ENCODE measurements at regions not wholly inside any gene's neighbourhood (a gene's known extent, or its start where the extent isn't known, plus 50 kb on each side); places are given as distances from the start of the nearest gene placed in this dataset.

DNA sequence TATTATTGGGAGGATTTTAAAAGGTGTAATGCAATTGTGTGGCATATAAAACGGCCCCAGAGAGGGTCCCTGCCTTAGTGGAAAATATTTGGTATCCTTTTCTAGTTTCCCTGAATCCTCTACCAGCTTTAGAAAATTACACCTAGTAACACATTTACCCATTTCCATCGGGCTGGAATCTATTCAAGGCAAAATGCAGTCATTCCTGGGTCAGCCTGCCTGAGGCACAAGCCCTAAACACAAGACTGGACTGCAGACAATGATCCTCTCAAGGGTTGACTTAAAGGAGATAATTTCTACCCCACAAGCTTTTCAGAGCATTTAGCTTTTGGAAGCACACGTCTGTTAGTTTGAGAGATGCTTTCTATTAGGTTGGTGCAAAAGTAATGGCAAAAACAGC, 124.4 kb upstream of the ADAMTSL1 start:
- DNase-seq (ENCODE audit: low read depth, low spot score): no peak
- BruUV-seq (replicated peaks): no TSS peak
- H3K79me2 ChIP-seq (ENCODE audit: control insufficient read depth, insufficient read depth, low read length): no peaks in the 10 kb centered on the region
- no peak overlapping the region for H3K4me2 ChIP-seq (ENCODE audit: control insufficient read depth, insufficient read depth)
- intact Hi-C loops (cut with micrococcal nuclease; ENCODE audit: unreplicated experiment) (no loop called here), in situ Hi-C loops (cut with MboI) (no loop called here)
- no peak overlapping the region for H3K4me3 ChIP-seq
- ChIA-PET CTCF (interaction anchor here (0.8 kb wide), 2 partner anchors 16 to 95 kb away, joined by 3 to 6 read pairs; no protein-coding TSS in a partner anchor), POLR2A (no interaction called here), SMC1A (ENCODE audit: uncharacterized antibody, unreplicated experiment) (no interaction called here), RAD21 (ENCODE audit: unreplicated experiment) (no interaction called here)
- no peak overlapping the region for H2AFZ ChIP-seq (ENCODE audit: control insufficient read depth, low read depth, low read length)
- H3K27ac ChIP-seq (ENCODE audit: control insufficient read depth, insufficient read depth): no peak overlapping the region
- H3K27me3 ChIP-seq (replicated peaks in 1 of 2; ENCODE audit: control insufficient read depth in 2 of 2, insufficient read depth in 2 of 2, low read length in 1 of 2): no peaks in the 10 kb centered on the region
- no peaks in the 10 kb centered on the region for H4K20me1 ChIP-seq (ENCODE audit: control insufficient read depth, insufficient read depth)
- no peak for ATAC-seq
- H3K4me1 ChIP-seq (ENCODE audit: control insufficient read depth, insufficient read depth, low read length): no peaks in the 10 kb centered on the region
- no peak overlapping the region for H3K9ac ChIP-seq (ENCODE audit: control insufficient read depth, insufficient read depth, low read length)
- 2% methylated on average over 3 of the region's 3 CpGs for WGBS (ENCODE audit: insufficient coverage, insufficient replicate concordance, low lambda C conversion rate, missing lambda C conversion rate)
- FAIRE-seq: no peak
- no peaks in the 10 kb centered on the region for H3K9me3 ChIP-seq (replicated peaks; ENCODE audit: control insufficient read depth, insufficient read depth, low read length)
- H3K36me3 ChIP-seq (ENCODE audit: control insufficient read depth in 2 of 2, insufficient read depth in 2 of 2, low read length in 1 of 2): no peaks in the 10 kb centered on the region
- TF ChIP-seq, protein P1, sequence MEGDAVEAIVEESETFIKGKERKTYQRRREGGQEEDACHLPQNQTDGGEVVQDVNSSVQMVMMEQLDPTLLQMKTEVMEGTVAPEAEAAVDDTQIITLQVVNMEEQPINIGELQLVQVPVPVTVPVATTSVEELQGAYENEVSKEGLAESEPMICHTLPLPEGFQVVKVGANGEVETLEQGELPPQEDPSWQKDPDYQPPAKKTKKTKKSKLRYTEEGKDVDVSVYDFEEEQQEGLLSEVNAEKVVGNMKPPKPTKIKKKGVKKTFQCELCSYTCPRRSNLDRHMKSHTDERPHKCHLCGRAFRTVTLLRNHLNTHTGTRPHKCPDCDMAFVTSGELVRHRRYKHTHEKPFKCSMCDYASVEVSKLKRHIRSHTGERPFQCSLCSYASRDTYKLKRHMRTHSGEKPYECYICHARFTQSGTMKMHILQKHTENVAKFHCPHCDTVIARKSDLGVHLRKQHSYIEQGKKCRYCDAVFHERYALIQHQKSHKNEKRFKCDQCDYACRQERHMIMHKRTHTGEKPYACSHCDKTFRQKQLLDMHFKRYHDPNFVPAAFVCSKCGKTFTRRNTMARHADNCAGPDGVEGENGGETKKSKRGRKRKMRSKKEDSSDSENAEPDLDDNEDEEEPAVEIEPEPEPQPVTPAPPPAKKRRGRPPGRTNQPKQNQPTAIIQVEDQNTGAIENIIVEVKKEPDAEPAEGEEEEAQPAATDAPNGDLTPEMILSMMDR (IDR thresholded peaks at IDR 0.05 in 2 of 3, conservative IDR thresholded peaks at IDR 0.05 in 1 of 3; ENCODE audit: control insufficient read depth in 2 of 3, extremely low read depth in 1 of 3, insufficient read depth in 1 of 3, low read depth in 3 of 3, low read length in 3 of 3): no peak
- TF ChIP-seq NFXL1 (IDR thresholded peaks at IDR 0.05; ENCODE audit: borderline replicate concordance) (no peak), ZNF274 (IDR thresholded peaks at IDR 0.05; ENCODE audit: insufficient read depth, insufficient read length) (no peak), RFX5 (IDR thresholded peaks at IDR 0.05; ENCODE audit: low read depth, low read length) (no peak), SMAD1 (IDR thresholded peaks at IDR 0.05; ENCODE audit: low read depth, partially characterized antibody) (no peak), RELA (IDR thresholded peaks at IDR 0.05; ENCODE audit: borderline replicate concordance, partially characterized antibody) (no peak), MYC (IDR thresholded peaks at IDR 0.05; ENCODE audit: insufficient read depth, insufficient read length, insufficient replicate concordance, low read length, severe bottlenecking) (no peak)
- TF ChIP-seq, protein P2, sequence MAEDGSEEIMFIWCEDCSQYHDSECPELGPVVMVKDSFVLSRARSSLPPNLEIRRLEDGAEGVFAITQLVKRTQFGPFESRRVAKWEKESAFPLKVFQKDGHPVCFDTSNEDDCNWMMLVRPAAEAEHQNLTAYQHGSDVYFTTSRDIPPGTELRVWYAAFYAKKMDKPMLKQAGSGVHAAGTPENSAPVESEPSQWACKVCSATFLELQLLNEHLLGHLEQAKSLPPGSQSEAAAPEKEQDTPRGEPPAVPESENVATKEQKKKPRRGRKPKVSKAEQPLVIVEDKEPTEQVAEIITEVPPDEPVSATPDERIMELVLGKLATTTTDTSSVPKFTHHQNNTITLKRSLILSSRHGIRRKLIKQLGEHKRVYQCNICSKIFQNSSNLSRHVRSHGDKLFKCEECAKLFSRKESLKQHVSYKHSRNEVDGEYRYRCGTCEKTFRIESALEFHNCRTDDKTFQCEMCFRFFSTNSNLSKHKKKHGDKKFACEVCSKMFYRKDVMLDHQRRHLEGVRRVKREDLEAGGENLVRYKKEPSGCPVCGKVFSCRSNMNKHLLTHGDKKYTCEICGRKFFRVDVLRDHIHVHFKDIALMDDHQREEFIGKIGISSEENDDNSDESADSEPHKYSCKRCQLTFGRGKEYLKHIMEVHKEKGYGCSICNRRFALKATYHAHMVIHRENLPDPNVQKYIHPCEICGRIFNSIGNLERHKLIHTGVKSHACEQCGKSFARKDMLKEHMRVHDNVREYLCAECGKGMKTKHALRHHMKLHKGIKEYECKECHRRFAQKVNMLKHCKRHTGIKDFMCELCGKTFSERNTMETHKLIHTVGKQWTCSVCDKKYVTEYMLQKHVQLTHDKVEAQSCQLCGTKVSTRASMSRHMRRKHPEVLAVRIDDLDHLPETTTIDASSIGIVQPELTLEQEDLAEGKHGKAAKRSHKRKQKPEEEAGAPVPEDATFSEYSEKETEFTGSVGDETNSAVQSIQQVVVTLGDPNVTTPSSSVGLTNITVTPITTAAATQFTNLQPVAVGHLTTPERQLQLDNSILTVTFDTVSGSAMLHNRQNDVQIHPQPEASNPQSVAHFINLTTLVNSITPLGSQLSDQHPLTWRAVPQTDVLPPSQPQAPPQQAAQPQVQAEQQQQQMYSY (CRISPR knock-in tag; IDR thresholded peaks at IDR 0.05): no peak
- TF ChIP-seq, protein P3, sequence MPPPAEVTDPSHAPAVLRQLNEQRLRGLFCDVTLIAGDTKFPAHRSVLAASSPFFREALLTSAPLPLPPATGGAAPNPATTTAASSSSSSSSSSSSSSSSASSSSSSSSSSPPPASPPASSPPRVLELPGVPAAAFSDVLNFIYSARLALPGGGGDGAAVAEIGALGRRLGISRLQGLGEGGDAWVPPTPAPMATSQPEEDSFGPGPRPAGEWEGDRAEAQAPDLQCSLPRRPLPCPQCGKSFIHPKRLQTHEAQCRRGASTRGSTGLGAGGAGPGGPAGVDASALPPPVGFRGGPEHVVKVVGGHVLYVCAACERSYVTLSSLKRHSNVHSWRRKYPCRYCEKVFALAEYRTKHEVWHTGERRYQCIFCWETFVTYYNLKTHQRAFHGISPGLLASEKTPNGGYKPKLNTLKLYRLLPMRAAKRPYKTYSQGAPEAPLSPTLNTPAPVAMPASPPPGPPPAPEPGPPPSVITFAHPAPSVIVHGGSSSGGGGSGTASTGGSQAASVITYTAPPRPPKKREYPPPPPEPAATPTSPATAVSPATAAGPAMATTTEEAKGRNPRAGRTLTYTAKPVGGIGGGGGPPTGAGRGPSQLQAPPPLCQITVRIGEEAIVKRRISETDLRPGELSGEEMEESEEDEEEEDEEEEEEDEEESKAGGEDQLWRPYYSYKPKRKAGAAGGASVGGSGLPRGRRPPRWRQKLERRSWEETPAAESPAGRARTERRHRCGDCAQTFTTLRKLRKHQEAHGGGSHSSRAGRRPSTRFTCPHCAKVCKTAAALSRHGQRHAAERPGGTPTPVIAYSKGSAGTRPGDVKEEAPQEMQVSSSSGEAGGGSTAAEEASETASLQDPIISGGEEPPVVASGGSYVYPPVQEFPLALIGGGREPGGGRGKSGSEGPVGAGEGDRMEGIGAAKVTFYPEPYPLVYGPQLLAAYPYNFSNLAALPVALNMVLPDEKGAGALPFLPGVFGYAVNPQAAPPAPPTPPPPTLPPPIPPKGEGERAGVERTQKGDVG (CRISPR knock-in tag; IDR thresholded peaks at IDR 0.05): no peak
- TF ChIP-seq, protein P4, sequence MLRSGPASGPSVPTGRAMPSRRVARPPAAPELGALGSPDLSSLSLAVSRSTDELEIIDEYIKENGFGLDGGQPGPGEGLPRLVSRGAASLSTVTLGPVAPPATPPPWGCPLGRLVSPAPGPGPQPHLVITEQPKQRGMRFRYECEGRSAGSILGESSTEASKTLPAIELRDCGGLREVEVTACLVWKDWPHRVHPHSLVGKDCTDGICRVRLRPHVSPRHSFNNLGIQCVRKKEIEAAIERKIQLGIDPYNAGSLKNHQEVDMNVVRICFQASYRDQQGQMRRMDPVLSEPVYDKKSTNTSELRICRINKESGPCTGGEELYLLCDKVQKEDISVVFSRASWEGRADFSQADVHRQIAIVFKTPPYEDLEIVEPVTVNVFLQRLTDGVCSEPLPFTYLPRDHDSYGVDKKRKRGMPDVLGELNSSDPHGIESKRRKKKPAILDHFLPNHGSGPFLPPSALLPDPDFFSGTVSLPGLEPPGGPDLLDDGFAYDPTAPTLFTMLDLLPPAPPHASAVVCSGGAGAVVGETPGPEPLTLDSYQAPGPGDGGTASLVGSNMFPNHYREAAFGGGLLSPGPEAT (IDR thresholded peaks at IDR 0.05; ENCODE audit: low read depth): no peak
- TF ChIP-seq, protein P5, sequence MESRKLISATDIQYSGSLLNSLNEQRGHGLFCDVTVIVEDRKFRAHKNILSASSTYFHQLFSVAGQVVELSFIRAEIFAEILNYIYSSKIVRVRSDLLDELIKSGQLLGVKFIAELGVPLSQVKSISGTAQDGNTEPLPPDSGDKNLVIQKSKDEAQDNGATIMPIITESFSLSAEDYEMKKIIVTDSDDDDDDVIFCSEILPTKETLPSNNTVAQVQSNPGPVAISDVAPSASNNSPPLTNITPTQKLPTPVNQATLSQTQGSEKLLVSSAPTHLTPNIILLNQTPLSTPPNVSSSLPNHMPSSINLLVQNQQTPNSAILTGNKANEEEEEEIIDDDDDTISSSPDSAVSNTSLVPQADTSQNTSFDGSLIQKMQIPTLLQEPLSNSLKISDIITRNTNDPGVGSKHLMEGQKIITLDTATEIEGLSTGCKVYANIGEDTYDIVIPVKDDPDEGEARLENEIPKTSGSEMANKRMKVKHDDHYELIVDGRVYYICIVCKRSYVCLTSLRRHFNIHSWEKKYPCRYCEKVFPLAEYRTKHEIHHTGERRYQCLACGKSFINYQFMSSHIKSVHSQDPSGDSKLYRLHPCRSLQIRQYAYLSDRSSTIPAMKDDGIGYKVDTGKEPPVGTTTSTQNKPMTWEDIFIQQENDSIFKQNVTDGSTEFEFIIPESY (IDR thresholded peaks at IDR 0.05): no peak
